ENCODE measurements at regions not wholly inside any gene's neighbourhood (a gene's known extent, or its start where the extent isn't known, plus 50 kb on each side); places are given as distances from the start of the nearest gene placed in this dataset.

- DNase-seq: no peak
These were observed 90.8 kb upstream of the PMFBP1 start for GRCh38 chr16:72262711-72263110.

- no peak for DNase-seq
These were observed 89.2 kb upstream of the PMFBP1 start for GRCh38 chr16:72261127-72261526.

- DNase-seq: no peak
These were observed 84.6 kb upstream of the PMFBP1 start for GRCh38 chr16:72256398-72257066.

GRCh38 chr16:72255786-72256185 is 83.8 kb upstream of the PMFBP1 start:
- no peak for DNase-seq

GRCh38 chr16:72247821-72248253 is 75.9 kb upstream of the PMFBP1 start:
- DNase-seq: no peak

GRCh38 chr16:72246423-72246822 is 74.5 kb upstream of the PMFBP1 start:
- DNase-seq: no peak

GRCh38 chr16:72244853-72245252 is 72.9 kb upstream of the PMFBP1 start:
- DNase-seq: no peak

GRCh38 chr16:72243621-72244020 is 71.7 kb upstream of the PMFBP1 start:
- no peak for DNase-seq

- no peak for DNase-seq
These were observed 70.8 kb upstream of the PMFBP1 start for GRCh38 chr16:72242757-72243156.

GRCh38 chr16:72241930-72242329 is 70.0 kb upstream of the PMFBP1 start:
- peak; percentile 61 for DNase-seq

- DNase-seq: peak; percentile 45
These were observed 69.1 kb upstream of the PMFBP1 start for GRCh38 chr16:72241008-72241407.

GRCh38 chr16:72240466-72240865 is 68.5 kb upstream of the PMFBP1 start:
- DNase-seq: no peak

GRCh38 chr16:72236866-72237265 is 64.9 kb upstream of the PMFBP1 start:
- DNase-seq: no peak

GRCh38 chr16:72234387-72234786 is 62.4 kb upstream of the PMFBP1 start:
- no peak for DNase-seq

GRCh38 chr16:72228014-72228413 is 56.1 kb upstream of the PMFBP1 start:
- DNase-seq: no peak

- DNase-seq: no peak
These were observed 54.2 kb upstream of the PMFBP1 start for GRCh38 chr16:72226136-72226535.

- no peak for DNase-seq
These were observed 52.4 kb upstream of the PMFBP1 start for GRCh38 chr16:72224260-72224768.

GRCh38 chr16:72222503-72222902 is 50.5 kb upstream of the PMFBP1 start:
- no peak for DNase-seq
